PC-9 (cell line): ENCODE measurements at regions not wholly inside any gene's neighbourhood (a gene's known extent, or its start where the extent isn't known, plus 50 kb on each side); places are given as distances from the start of the nearest gene placed in this dataset.

ENCODE experiments used
- CTCF ChIP-seq: fragments of 200-600 bp; sonication (generic); conservative IDR thresholded peaks from 2 replicates; pipeline ENCODE4 v1.6.1; 2017; ENCODE audit warnings: mixed run types, antibody characterized with exemption, mild to moderate bottlenecking, moderate library complexity
- EZH2 ChIP-seq: fragments of 200-600 bp; sonication (generic); IDR thresholded peaks from 2 replicates; pipeline ENCODE4 v1.8.0; 2017; ENCODE audit warnings: antibody characterized with exemption, low read depth

DNA sequence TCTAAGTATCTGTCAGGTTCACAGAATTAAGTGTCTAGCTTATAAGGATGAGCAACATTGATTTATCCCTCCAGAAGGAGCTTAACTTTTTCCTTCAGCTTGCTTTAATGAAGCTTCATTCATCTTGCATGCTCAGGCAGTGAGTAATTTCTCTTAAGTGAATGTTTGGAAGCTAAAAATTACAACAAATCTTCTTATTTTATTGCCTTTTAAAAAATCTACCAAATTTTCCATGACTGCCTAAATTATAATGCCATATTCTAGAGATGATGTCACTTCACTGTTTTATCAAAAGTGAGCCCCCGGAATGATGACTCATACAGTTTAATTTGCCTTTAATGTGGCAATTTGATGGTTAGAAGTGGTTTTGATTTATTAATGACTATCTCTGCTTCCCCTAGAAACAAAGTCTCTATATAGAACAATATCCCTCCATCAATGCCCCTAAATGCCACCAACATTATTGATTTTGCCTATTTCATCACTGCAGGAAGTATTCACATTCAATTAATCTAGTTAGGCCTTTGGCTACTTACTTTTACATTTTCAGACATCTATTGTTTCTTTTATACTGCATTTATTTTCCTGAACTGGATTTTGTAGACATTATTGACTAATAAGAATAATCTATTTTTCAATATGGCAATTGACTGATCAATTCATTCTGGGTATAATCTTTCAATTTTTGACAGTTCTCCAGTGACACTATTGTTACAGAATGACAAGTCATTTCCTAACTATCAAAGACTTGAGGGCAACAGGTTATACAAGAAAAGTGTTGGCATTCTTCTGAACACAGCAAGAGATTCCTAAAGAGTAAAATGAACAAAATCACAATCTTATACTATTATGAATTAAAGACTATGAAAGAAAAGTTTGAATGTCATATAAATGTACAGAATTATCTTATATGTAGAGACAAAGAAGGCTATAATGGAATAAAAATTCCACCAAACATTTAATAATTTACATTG lies 139.3 kb upstream of the ODAD2 start:
- no peak for TF ChIP-seq CTCF
- TF ChIP-seq EZH2 = no peak
